Adipocyte (in vitro differentiated cells): ENCODE measurements at regions not wholly inside any gene's neighbourhood (a gene's known extent, or its start where the extent isn't known, plus 50 kb on each side); places are given as distances from the start of the nearest gene placed in this dataset.

Experiments used
- DNase-seq: peaks from one replicate; pipeline ENCODE4 v3.0.0-alpha.2; 2015; ENCODE audit warnings: low read depth
- H3K27me3 ChIP-seq: replicated peaks from 2 replicates; pipeline ENCODE4 v1.7.0; 2013; ENCODE audit warnings: mild to moderate bottlenecking, low read length, moderate library complexity; ENCODE audit not compliant: control insufficient read depth, insufficient read depth
- H3K36me3 ChIP-seq: 2 replicates; pipeline ENCODE4 v1.7.0; 2013; ENCODE audit warnings: low read length, mild to moderate bottlenecking, moderate library complexity; ENCODE audit not compliant: control insufficient read depth, insufficient read depth, severe bottlenecking
- H3K4me1 ChIP-seq: 2 replicates; pipeline ENCODE4 v1.7.0; 2013; ENCODE audit warnings: mild to moderate bottlenecking, low read length, moderate library complexity; ENCODE audit not compliant: control insufficient read depth, insufficient read depth
- H3K4me3 ChIP-seq: 2 replicates; pipeline ENCODE4 v1.7.0; 2013; ENCODE audit warnings: mild to moderate bottlenecking, low read length, moderate library complexity
- H3K9ac ChIP-seq: 2 replicates; pipeline ENCODE4 v1.7.0; 2013; ENCODE audit warnings: mild to moderate bottlenecking, low read length, moderate library complexity
- H3K9me3 ChIP-seq: 2 replicates; pipeline ENCODE4 v1.7.0; 2013; ENCODE audit warnings: mild to moderate bottlenecking, low read length, moderate library complexity; ENCODE audit not compliant: control insufficient read depth

DNA sequence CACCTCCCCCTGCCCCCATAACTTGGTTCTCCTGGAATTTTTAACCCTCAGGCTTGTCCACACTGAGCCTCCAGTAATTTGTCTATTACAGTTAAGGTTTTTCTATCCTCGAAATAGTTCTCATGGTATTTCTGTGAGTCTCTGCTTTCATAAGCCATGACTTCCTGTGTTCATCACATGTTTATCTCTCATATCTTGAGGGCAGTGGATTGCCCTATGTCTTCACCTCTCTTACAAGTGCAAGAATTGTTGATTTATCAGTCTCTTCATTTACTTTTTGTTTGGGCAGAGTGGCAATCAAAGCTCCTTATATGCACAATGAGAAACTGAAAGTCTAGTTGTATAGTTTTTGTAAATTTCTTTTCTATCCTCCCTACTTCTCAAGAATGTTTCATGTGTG is 328.4 kb downstream of the PLA2G4A start:
- DNase-seq = peak; percentile 7
- no peaks in the 10 kb centered on the region for H3K36me3 ChIP-seq
- no peak overlapping the region for H3K4me3 ChIP-seq
- H3K27me3 ChIP-seq = no peaks in the 10 kb centered on the region
- H3K9me3 ChIP-seq = peaks cover 12% of the 10 kb centered on the region
- H3K4me1 ChIP-seq = no peaks in the 10 kb centered on the region
- no peak overlapping the region for H3K9ac ChIP-seq

DNA sequence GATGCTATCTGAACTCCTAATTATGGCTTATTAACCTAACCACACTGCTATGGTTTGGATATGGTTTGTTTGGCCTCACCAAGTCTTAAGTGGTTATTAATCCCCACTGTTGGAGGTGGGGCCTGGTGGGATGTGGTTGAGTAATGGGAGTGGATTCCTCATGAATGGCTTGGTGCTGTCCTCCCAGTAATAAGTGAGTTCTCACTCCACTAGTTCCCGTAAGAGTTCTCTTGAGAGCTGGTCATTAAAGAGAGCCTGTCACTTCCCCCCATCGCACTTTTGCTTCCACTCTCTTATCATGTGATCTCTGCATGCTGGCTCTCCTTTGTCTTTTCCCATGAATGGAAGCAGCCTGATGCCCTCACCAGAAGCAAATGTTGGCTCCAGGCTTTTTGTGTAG is 328.8 kb downstream of the PLA2G4A start:
- no peaks in the 10 kb centered on the region for H3K4me1 ChIP-seq
- H3K9ac ChIP-seq = no peak overlapping the region
- H3K9me3 ChIP-seq = peaks cover 8% of the 10 kb centered on the region
- H3K36me3 ChIP-seq = no peaks in the 10 kb centered on the region
- no peaks in the 10 kb centered on the region for H3K27me3 ChIP-seq
- DNase-seq = no peak
- H3K4me3 ChIP-seq = no peak overlapping the region

DNA sequence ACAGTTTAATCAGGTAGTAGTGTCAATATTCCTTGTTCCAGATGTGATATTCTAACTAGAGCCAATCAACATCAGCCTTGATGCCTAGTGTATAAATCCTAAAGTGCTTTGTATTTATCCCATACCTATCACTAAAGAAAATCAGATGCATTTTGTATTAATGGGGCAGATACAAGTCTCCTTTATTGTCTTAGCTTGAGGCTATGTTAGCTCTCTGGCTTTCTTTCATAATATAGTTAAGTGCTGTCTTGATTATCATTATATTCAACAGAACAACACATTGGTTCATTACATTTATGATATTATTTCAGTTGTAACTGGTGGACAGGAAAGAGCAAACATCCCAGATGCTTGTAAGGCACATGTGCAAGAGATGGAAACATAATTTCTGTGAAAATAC is 338.8 kb downstream of the PLA2G4A start:
- Histone ChIP-seq H3K4me3 (no peak overlapping the region), H3K9me3 (peaks cover 7% of the 10 kb centered on the region), H3K4me1 (no peaks in the 10 kb centered on the region), H3K9ac (no peak overlapping the region), H3K36me3 (no peaks in the 10 kb centered on the region), H3K27me3 (no peaks in the 10 kb centered on the region)
- DNase-seq = no peak

DNA sequence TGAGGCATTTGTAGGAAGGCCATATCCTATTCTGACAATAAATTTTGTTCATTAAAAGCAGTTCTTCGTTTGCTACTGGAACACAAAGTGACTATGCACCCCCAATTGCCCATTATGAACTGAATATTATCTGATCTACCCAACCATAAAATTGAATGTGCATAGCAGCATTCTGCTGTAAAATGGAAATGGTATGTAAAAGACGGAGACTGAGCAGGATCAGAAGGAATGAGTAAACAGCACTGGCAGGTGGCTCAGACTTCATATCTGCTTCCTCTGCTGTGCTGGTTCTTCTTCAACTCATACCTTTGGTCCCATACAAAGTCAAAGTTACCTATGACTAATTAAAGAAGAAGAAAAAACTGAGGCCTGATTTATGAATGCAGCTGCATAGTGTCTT is 339.5 kb downstream of the PLA2G4A start:
- Histone ChIP-seq H3K9me3 (peaks cover 7% of the 10 kb centered on the region), H3K36me3 (no peaks in the 10 kb centered on the region), H3K4me3 (no peak overlapping the region), H3K9ac (no peak overlapping the region), H3K4me1 (no peaks in the 10 kb centered on the region), H3K27me3 (no peaks in the 10 kb centered on the region)
- no peak for DNase-seq

DNA sequence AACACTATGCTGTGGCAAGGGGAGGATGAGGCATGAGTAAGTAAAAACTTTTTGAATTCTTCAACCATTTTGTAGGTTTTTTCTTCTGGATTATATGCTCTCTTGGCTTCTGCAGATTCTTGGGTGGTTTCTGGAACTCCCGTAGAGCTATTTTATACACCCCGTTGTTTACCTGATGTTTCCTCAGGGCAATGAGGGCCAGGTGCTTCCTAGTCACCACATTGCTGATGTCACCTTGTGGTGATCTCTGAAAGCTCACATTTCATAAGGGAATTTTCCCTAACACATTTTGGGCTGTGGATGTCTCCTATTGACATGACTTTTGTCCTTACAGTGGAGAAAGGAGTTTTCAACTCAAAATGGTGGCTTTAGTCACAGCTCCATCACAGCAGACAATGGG is 356.6 kb downstream of the PLA2G4A start:
- Histone ChIP-seq H3K36me3 (no peaks in the 10 kb centered on the region), H3K9ac (no peak overlapping the region), H3K4me3 (no peak overlapping the region), H3K4me1 (no peaks in the 10 kb centered on the region), H3K27me3 (no peaks in the 10 kb centered on the region), H3K9me3 (peaks cover 14% of the 10 kb centered on the region)
- DNase-seq = no peak

DNA sequence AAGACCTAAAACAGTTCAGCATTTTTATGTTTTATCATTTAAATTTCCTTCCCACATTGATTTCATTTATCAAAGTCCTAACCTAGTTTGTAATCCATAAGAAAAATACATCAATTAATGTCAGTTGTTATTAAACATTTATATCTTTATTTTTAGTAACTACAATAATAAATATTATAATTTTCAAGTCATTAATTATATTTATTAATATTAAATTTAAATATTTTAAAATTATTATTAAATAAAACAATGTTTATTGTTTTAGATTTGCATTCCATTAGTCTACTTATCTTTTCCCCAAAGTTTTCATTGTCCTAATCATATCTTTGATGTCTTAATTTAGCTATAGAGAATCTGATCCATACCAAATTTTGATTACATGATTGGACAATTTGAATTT is 368.9 kb downstream of the PLA2G4A start:
- Histone ChIP-seq H3K9me3 (no peaks in the 10 kb centered on the region), H3K4me1 (no peaks in the 10 kb centered on the region), H3K27me3 (no peaks in the 10 kb centered on the region), H3K4me3 (no peak overlapping the region), H3K9ac (no peak overlapping the region), H3K36me3 (no peaks in the 10 kb centered on the region)
- no peak for DNase-seq

DNA sequence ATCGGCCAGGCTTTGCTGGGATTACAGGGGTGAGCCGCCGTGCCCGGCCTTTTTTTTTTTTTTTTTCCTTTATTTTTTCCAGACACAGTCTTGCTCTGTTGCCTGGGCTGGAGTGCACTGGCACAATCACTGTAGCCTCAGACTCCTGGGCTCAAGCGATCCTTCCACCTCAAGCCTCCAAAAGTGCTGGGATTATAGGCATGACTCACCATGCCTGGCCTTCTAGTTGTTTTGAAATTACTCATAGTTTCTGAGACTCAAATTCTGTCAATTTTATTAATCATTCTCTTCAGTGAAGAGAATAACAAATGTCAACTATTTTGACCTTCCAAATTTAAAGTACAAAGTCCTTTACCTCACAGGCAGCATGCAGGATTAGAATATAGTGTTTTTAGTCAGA is 374.5 kb downstream of the PLA2G4A start:
- Histone ChIP-seq H3K9ac (no peak overlapping the region), H3K36me3 (no peaks in the 10 kb centered on the region)
- DNase-seq = peak; percentile 65

DNA sequence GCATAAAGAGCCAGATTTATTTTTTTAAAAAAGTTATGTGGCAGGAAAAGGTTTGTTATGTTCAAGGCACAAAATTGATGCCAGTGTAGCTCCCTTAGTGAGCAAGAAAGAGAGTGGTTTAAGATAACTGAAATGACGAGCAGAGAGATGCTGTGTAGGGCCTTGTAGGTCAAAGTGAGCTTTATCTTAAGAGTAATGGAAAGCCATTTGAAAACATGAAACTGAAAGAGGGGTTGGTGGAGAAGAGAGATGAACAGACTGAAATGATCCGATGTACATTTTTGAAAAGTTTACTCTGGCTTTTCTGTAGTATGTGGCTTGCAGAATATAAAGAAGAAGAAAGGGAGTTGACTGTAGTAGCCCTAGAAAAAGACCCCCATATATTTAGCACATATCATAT is 383.6 kb downstream of the PLA2G4A start:
- H3K4me1 ChIP-seq = no peaks in the 10 kb centered on the region
- no peak overlapping the region for H3K9ac ChIP-seq
- H3K36me3 ChIP-seq = no peaks in the 10 kb centered on the region
- H3K4me3 ChIP-seq = no peak overlapping the region
- DNase-seq = no peak
- no peaks in the 10 kb centered on the region for H3K9me3 ChIP-seq
- H3K27me3 ChIP-seq = no peaks in the 10 kb centered on the region

More for the DNA sequence above, 374.5 kb downstream of the PLA2G4A start:
- Histone ChIP-seq H3K4me1 (peaks cover 3% of the 10 kb centered on the region), H3K4me3 (no peak overlapping the region), H3K9me3 (no peaks in the 10 kb centered on the region), H3K27me3 (no peaks in the 10 kb centered on the region)

DNA sequence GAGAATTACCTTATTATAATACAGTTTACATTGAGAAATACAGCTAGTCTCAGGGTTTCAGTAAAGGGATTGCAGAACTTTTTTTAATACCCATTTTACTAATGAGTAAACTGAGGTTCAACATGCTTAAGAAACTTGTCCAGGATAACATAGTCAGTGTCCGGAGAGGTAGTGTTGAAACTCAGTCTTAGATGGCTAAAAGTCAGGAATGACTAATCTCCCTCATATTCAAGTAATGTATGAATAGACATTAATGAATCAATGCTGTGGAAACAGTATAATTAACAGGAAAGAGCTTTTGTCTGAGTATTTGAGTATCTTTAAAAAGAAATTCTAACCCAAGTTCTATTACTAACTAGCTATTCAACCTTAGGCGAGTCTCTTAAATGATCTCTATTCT is 397.6 kb downstream of the PLA2G4A start:
- Histone ChIP-seq H3K4me1 (no peaks in the 10 kb centered on the region), H3K36me3 (no peaks in the 10 kb centered on the region), H3K9ac (no peak overlapping the region), H3K4me3 (no peak overlapping the region), H3K9me3 (no peaks in the 10 kb centered on the region), H3K27me3 (no peaks in the 10 kb centered on the region)
- peak; percentile 12 for DNase-seq

DNA sequence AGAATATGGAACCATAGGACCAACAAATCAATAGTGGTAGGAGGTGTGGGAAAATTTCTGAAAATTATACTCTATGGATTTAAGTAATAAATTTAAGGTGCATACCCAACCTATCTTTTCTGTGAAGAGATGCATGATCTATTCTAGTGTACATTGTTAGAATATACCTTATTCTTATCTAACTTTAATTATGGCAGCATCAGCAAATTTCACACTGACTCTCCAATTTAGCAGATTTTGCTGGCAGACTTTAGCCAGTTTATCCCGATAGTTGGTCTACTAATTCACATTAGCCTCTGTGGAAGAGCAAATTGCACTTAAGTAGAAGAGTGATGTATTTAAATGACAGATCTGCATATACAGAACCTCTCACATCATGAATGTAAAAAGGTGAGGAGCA is 400.0 kb downstream of the PLA2G4A start:
- Histone ChIP-seq H3K9me3 (no peaks in the 10 kb centered on the region), H3K4me3 (no peak overlapping the region), H3K9ac (no peak overlapping the region), H3K27me3 (no peaks in the 10 kb centered on the region), H3K4me1 (no peaks in the 10 kb centered on the region), H3K36me3 (no peaks in the 10 kb centered on the region)
- DNase-seq = no peak

DNA sequence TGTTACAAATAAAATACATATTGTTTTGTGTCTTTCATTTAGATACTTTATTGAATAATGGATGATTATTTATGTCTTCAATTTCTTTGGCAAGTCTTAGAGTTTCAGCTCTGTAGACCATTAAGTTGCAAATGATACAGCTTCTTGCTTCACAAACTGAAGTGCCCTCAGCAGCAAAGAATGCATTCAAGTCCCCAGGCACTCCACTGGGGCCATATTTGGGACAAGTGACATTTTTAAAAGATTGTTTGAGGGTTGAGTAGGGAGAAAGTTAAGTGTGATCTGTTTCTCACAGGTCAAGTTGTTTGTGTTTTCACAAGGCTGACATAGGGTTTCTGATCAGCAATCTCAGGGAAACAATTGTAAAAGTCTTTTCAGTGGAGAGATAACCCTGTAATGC is 400.7 kb downstream of the PLA2G4A start:
- H3K4me1 ChIP-seq = no peaks in the 10 kb centered on the region
- DNase-seq = peak; percentile 29

DNA sequence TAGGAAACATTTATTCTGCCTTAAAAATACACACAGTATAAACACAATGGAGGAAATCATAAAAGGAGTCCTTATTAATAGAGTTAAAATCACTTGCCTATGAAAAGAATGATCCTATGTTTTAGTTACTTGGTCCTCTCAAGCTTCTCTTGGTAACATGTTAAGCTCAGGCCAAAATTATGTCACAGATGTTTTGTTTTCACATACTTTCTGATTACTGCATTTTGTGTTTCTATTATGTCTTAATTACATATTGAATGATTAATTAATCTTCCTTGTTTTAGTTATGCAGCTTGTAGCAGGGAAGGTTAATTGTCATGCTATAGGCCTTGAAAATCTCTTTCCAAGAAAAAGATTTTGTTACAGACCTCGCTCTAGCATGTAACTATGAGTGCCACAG is 406.0 kb downstream of the PLA2G4A start:
- no peak overlapping the region for H3K4me3 ChIP-seq
- no peaks in the 10 kb centered on the region for H3K27me3 ChIP-seq
- no peak for DNase-seq
- no peaks in the 10 kb centered on the region for H3K36me3 ChIP-seq
- H3K9me3 ChIP-seq = no peaks in the 10 kb centered on the region
- H3K4me1 ChIP-seq = no peaks in the 10 kb centered on the region
- no peak overlapping the region for H3K9ac ChIP-seq

More for the DNA sequence above, 400.7 kb downstream of the PLA2G4A start:
- Histone ChIP-seq H3K36me3 (no peaks in the 10 kb centered on the region), H3K27me3 (no peaks in the 10 kb centered on the region), H3K9ac (no peak overlapping the region), H3K9me3 (no peaks in the 10 kb centered on the region), H3K4me3 (no peak overlapping the region)
